ENCODE measurements at regions not wholly inside any gene's neighbourhood (a gene's known extent, or its start where the extent isn't known, plus 50 kb on each side); places are given as distances from the start of the nearest gene placed in this dataset.

- Histone ChIP-seq H3K27me3 (no peaks in the 10 kb centered on the region), H3K4me3 (no peak overlapping the region), H3K27ac (no peak overlapping the region), H3K36me3 (no peaks in the 10 kb centered on the region), H3K9me3 (no peaks in the 10 kb centered on the region), H3K4me1 (no peaks in the 10 kb centered on the region)
- in situ Hi-C loops (cut with MboI; ENCODE audit: low sequenced_read_pairs in 4 of 4) (no loop called here), intact Hi-C loops (cut with DNase I; ENCODE audit: low total_unique reads) (no loop called here)
- DNase-seq = no peak
- TF ChIP-seq CTCF (IDR thresholded peaks at IDR 0.05 in 4 of 5, conservative IDR thresholded peaks at IDR 0.05 in 1 of 5) (no peak), POLR2A (IDR thresholded peaks at IDR 0.05) (no peak)
- ATAC-seq = no peak
Measured at GRCh38 chr3:148528024-148528423, 169.7 kb upstream of the AGTR1 start.

GRCh38 chr3:148531836-148532235 lies 165.9 kb upstream of the AGTR1 start:
- Histone ChIP-seq H3K27me3 (no peaks in the 10 kb centered on the region), H3K4me1 (no peaks in the 10 kb centered on the region), H3K36me3 (no peaks in the 10 kb centered on the region), H3K27ac (no peak overlapping the region), H3K9me3 (no peaks in the 10 kb centered on the region), H3K4me3 (no peak overlapping the region)
- in situ Hi-C loops (cut with MboI; ENCODE audit: low sequenced_read_pairs in 4 of 4) (no loop called here), intact Hi-C loops (cut with DNase I; ENCODE audit: low total_unique reads) (no loop called here)
- no peak for TF ChIP-seq CTCF (IDR thresholded peaks at IDR 0.05 in 4 of 5, conservative IDR thresholded peaks at IDR 0.05 in 1 of 5)
- no peak for TF ChIP-seq POLR2A (IDR thresholded peaks at IDR 0.05)
- ATAC-seq (no peak), DNase-seq (no peak)

GRCh38 chr3:148532326-148532725 lies 165.4 kb upstream of the AGTR1 start:
- Histone ChIP-seq H3K4me3 (no peak overlapping the region), H3K27me3 (no peaks in the 10 kb centered on the region), H3K9me3 (no peaks in the 10 kb centered on the region), H3K27ac (no peak overlapping the region), H3K4me1 (no peaks in the 10 kb centered on the region), H3K36me3 (no peaks in the 10 kb centered on the region)
- no peak for TF ChIP-seq CTCF (IDR thresholded peaks at IDR 0.05 in 4 of 5, conservative IDR thresholded peaks at IDR 0.05 in 1 of 5)
- no peak for TF ChIP-seq POLR2A (IDR thresholded peaks at IDR 0.05)
- intact Hi-C loops (cut with DNase I; ENCODE audit: low total_unique reads) = no loop called here
- in situ Hi-C loops (cut with MboI; ENCODE audit: low sequenced_read_pairs in 4 of 4) = no loop called here
- ATAC-seq (no peak), DNase-seq (no peak)

- intact Hi-C loops (cut with DNase I; ENCODE audit: low total_unique reads) = no loop called here
- H3K27ac ChIP-seq = no peak overlapping the region
Measured at GRCh38 chr3:148532774-148533173, 164.9 kb upstream of the AGTR1 start.

More at GRCh38 chr3:148532774-148533173, 164.9 kb upstream of the AGTR1 start:
- ATAC-seq = no peak
- Histone ChIP-seq H3K36me3 (no peaks in the 10 kb centered on the region), H3K4me1 (no peaks in the 10 kb centered on the region), H3K4me3 (no peak overlapping the region), H3K27me3 (no peaks in the 10 kb centered on the region), H3K9me3 (no peaks in the 10 kb centered on the region)
- no peak for TF ChIP-seq CTCF (IDR thresholded peaks at IDR 0.05 in 4 of 5, conservative IDR thresholded peaks at IDR 0.05 in 1 of 5)
- no peak for TF ChIP-seq POLR2A (IDR thresholded peaks at IDR 0.05)
- DNase-seq = no peak
- in situ Hi-C loops (cut with MboI; ENCODE audit: low sequenced_read_pairs in 4 of 4) = no loop called here
